ENCODE measurements at regions not wholly inside any gene's neighbourhood (a gene's known extent, or its start where the extent isn't known, plus 50 kb on each side); places are given as distances from the start of the nearest gene placed in this dataset.
"Not testable (repeated sequence)": the region's sequence is repeated elsewhere in the genome, so short reads cannot be mapped to it uniquely, and the experiment has no call there.

GRCh38 chr13:18322821-18323220 is 858.8 kb downstream of the TUBA3C start:
- peaks cover 17% of the 10 kb centered on the region for H3K9me3 Mint-ChIP-seq
- H3K4me1 Mint-ChIP-seq; H3K27me3 Mint-ChIP-seq; H3K27ac Mint-ChIP-seq; H3K4me3 Mint-ChIP-seq; DNase-seq; CTCF ChIA-PET; POLR2A ChIA-PET; H3K36me3 Mint-ChIP-seq (ENCODE audit: low read depth): not testable (repeated sequence)

DNA sequence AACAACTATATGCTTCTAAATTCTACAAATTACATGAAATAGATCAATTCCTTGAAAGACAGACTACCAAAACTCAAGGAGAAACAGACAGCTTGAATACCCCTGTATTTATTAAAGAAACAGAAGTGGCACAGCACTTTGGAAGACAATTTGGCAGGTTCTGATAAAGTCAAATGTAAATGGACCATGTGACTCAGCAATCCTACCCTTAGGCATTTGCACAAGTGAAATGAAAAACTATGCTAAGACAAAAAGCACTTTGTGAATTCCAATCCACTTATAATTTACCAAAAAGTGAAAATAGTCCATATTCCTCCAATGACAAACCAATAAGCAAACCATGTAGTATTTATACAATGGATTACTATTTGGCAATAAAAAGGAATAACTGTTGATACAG is 862.0 kb downstream of the TUBA3C start:
- H3K27me3 Mint-ChIP-seq; H3K4me1 Mint-ChIP-seq; CTCF ChIA-PET; H3K27ac Mint-ChIP-seq; DNase-seq; H3K36me3 Mint-ChIP-seq (ENCODE audit: low read depth); H3K4me3 Mint-ChIP-seq; POLR2A ChIA-PET: not testable (repeated sequence)
- peaks cover 23% of the 10 kb centered on the region for H3K9me3 Mint-ChIP-seq

DNA sequence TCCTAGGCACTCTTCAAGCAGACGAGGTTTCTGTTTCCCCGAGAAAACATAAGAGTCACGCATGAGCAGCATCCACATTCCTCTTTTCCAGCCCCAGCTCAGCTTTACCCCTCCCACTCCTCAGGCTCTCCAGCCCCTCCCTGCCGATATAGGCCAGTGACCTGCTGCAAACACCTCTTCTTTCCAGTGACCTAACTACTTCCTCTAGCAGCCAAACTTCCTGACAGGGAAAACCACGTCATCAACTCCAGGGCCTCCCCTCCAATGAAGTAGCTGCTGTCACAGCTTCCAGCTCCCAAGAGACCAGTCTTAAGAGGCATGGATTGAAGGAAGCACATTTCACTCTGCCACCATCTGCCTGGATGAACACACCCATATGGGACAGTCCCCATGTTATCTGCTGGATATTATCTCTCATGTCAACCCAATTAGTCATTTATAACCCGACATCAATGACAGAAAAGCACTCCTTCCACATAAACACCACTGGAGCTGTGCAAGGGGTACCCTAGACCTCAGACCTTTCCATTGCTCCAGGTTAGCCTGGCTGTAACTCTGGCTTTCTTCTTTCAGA is 878.3 kb downstream of the TUBA3C start:
- H3K27me3 Mint-ChIP-seq; H3K4me3 Mint-ChIP-seq; H3K4me1 Mint-ChIP-seq; DNase-seq; POLR2A ChIA-PET; CTCF ChIA-PET; H3K27ac Mint-ChIP-seq; H3K36me3 Mint-ChIP-seq (ENCODE audit: low read depth): not testable (repeated sequence)
- peaks cover 30% of the 10 kb centered on the region for H3K9me3 Mint-ChIP-seq

DNA sequence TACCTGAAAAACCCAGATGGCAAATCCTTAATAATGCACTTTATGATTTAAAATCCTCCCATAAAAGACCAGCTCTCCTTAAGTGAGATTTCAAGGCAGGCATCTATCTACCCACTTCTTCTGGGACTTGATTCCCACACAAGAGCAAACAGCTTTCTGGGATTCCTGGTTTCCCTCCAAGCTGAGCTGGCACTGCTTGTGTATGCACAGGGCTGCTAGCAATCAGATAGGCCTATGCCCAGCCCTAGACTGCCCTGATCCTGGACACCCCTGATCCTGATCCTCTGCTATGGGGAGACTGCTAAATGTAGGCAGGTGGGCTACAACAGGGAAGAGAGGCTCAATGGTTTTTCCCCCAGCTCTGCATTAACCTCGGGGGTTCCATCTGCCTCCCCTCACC is 880.7 kb downstream of the TUBA3C start:
- POLR2A ChIA-PET; H3K36me3 Mint-ChIP-seq (ENCODE audit: low read depth); DNase-seq; H3K4me3 Mint-ChIP-seq; CTCF ChIA-PET; H3K27ac Mint-ChIP-seq; H3K27me3 Mint-ChIP-seq; H3K4me1 Mint-ChIP-seq: not testable (repeated sequence)
- peaks cover 35% of the 10 kb centered on the region for H3K9me3 Mint-ChIP-seq

GRCh38 chr13:18297359-18297758 is 884.3 kb downstream of the TUBA3C start:
- H3K27ac Mint-ChIP-seq; DNase-seq; H3K27me3 Mint-ChIP-seq; CTCF ChIA-PET; POLR2A ChIA-PET; H3K36me3 Mint-ChIP-seq (ENCODE audit: low read depth); H3K4me3 Mint-ChIP-seq; H3K4me1 Mint-ChIP-seq: not testable (repeated sequence)
- H3K9me3 Mint-ChIP-seq, result peaks cover 21% of the 10 kb centered on the region

GRCh38 chr13:18296617-18297016 is 885.0 kb downstream of the TUBA3C start:
- DNase-seq; H3K4me1 Mint-ChIP-seq; H3K4me3 Mint-ChIP-seq; H3K36me3 Mint-ChIP-seq (ENCODE audit: low read depth); POLR2A ChIA-PET; H3K27ac Mint-ChIP-seq; CTCF ChIA-PET; H3K27me3 Mint-ChIP-seq: not testable (repeated sequence)
- H3K9me3 Mint-ChIP-seq, result peaks cover 16% of the 10 kb centered on the region

DNA sequence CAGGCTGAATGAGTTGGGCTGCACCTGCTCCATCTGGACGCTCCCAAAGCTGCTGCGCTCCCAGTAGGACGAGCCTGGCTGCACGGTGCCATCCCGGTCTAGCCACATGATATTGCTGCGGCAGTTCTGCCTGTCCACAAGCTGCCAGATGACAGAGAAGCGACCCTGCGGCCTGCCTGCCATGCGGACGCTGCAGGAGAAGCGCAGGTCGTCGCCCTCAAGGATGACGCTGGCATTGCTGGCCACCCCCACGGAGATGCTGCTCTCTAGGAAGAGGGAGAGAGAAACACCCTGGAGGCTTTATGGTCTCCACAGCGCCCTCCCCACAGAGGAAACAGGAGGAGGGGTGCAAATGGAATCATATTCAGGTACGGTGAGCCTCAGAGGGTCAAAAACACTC is 887.3 kb downstream of the TUBA3C start:
- DNase-seq; H3K4me1 Mint-ChIP-seq; H3K27ac Mint-ChIP-seq; H3K27me3 Mint-ChIP-seq; H3K36me3 Mint-ChIP-seq (ENCODE audit: low read depth); H3K4me3 Mint-ChIP-seq; CTCF ChIA-PET; POLR2A ChIA-PET: not testable (repeated sequence)
- H3K9me3 Mint-ChIP-seq, result peaks cover 13% of the 10 kb centered on the region

GRCh38 chr13:18286848-18287247 is 894.8 kb downstream of the TUBA3C start:
- CTCF ChIA-PET; DNase-seq; H3K27ac Mint-ChIP-seq; H3K36me3 Mint-ChIP-seq (ENCODE audit: low read depth); H3K4me3 Mint-ChIP-seq; POLR2A ChIA-PET; H3K9me3 Mint-ChIP-seq; H3K4me1 Mint-ChIP-seq; H3K27me3 Mint-ChIP-seq: not testable (repeated sequence)

- not testable (repeated sequence) for H3K9me3 Mint-ChIP-seq
Measured at GRCh38 chr13:18285663-18286062, 896.0 kb downstream of the TUBA3C start.

GRCh38 chr13:18284040-18284439 is 897.6 kb downstream of the TUBA3C start:
- H3K4me1 Mint-ChIP-seq; H3K36me3 Mint-ChIP-seq (ENCODE audit: low read depth); POLR2A ChIA-PET: not testable (repeated sequence)

More at GRCh38 chr13:18285663-18286062, 896.0 kb downstream of the TUBA3C start:
- H3K4me1 Mint-ChIP-seq; H3K36me3 Mint-ChIP-seq (ENCODE audit: low read depth); H3K27me3 Mint-ChIP-seq; CTCF ChIA-PET; H3K4me3 Mint-ChIP-seq; H3K27ac Mint-ChIP-seq; DNase-seq; POLR2A ChIA-PET: not testable (repeated sequence)

DNA sequence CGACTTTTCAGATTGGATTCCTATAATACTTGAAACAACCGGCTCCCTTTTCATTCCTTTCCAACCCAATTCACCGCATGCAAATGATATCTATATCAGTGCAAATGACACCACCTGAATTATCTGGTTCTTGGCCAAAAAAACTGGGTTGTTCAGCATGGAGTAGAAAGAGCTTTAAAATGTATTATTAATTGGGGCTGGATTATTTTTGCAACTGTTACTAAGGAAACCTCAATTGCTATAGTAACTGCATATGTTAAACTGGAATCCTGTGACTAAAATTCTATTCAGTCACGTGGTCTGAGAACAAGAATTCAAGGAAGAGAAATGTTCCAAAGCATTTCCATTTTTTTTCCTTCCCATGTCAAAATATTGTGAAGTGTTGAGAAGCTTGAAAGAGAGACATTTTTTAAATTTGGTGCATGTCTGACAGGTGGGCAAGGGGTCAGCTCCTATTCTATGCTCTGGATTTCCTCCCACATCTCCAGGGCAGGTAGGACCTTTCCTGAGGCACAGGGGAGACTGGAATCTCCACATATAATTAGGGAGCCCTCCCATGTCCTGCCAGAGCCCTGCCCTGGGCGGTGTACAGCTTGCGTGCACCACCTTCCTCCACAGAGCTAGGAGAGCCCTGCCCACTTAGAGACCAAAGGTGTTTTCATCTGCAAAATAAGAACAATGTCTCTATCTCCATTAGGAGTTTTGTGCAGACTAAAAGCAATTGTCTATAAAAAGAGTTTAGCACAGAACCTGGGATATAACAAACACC is 899.6 kb downstream of the TUBA3C start:
- H3K27ac Mint-ChIP-seq; H3K9me3 Mint-ChIP-seq; H3K4me3 Mint-ChIP-seq; H3K36me3 Mint-ChIP-seq (ENCODE audit: low read depth); H3K4me1 Mint-ChIP-seq; POLR2A ChIA-PET; CTCF ChIA-PET; DNase-seq; H3K27me3 Mint-ChIP-seq: not testable (repeated sequence)

More at GRCh38 chr13:18284040-18284439, 897.6 kb downstream of the TUBA3C start:
- DNase-seq, CTCF ChIA-PET, H3K9me3 Mint-ChIP-seq, H3K27ac Mint-ChIP-seq, H3K4me3 Mint-ChIP-seq, H3K27me3 Mint-ChIP-seq: not testable (repeated sequence)

- H3K4me3 Mint-ChIP-seq; H3K4me1 Mint-ChIP-seq; POLR2A ChIA-PET; H3K27me3 Mint-ChIP-seq; CTCF ChIA-PET; DNase-seq; H3K27ac Mint-ChIP-seq; H3K36me3 Mint-ChIP-seq (ENCODE audit: low read depth); H3K9me3 Mint-ChIP-seq: not testable (repeated sequence)
Measured at GRCh38 chr13:18280904-18281828, 900.5 kb downstream of the TUBA3C start.

DNA sequence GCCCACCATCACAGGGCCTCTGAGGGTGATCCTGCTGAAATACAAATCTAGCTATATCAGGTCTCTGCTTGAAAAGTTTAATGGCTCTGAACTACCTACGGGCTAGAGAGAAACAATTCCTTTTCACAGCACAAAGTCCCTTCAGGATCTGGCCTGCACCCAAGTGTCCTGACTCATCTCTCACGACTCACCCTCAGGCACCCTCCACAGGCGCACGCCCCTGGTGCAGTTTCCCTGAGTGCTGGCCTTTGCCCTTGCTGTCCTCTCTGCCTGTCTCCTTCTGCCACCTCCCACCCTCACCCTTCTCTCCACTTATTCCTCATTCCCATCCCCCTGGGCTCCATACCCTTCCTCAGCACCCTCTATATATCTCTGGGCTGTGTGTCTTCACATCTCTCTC is 901.7 kb downstream of the TUBA3C start:
- H3K4me3 Mint-ChIP-seq; POLR2A ChIA-PET; H3K27me3 Mint-ChIP-seq; H3K4me1 Mint-ChIP-seq; CTCF ChIA-PET; H3K27ac Mint-ChIP-seq; H3K36me3 Mint-ChIP-seq (ENCODE audit: low read depth); DNase-seq; H3K9me3 Mint-ChIP-seq: not testable (repeated sequence)

GRCh38 chr13:18277372-18277771 is 904.3 kb downstream of the TUBA3C start:
- H3K4me1 Mint-ChIP-seq; H3K27ac Mint-ChIP-seq; H3K4me3 Mint-ChIP-seq; POLR2A ChIA-PET; DNase-seq; H3K27me3 Mint-ChIP-seq; CTCF ChIA-PET; H3K9me3 Mint-ChIP-seq; H3K36me3 Mint-ChIP-seq (ENCODE audit: low read depth): not testable (repeated sequence)
